Activated naive CD4-positive, alpha-beta T cell treated with anti-CD3 and anti-CD28 coated beads, Interleukin-2, amount 50 U/mL, for 72 hours (primary cell): ENCODE measurements at regions not wholly inside any gene's neighbourhood (a gene's known extent, or its start where the extent isn't known, plus 50 kb on each side); places are given as distances from the start of the nearest gene placed in this dataset.

Source experiments
- ATAC-seq, 2 donors: fragments of 150-1000 bp; cut with Tn5 transposase; 2 replicates each; pipeline ENCODE4 v1.10.0; 2021; ENCODE audit warnings: mild to moderate bottlenecking in 2 of 2, moderate library complexity in 2 of 2
- DNase-seq, 2 donors: peaks; one replicate each; pipeline ENCODE4 v3.0.0; 2021 to 2022; ENCODE audit warnings: low spot score in 2 of 2
- H3K27ac Mint-ChIP-seq, 2 donors: one replicate each; pipeline ENCODE4 v1.8.0; 2022; ENCODE audit warnings: mild to moderate bottlenecking in 2 of 2, mixed read lengths in 2 of 2
- H3K36me3 Mint-ChIP-seq, 2 donors: one replicate each; pipeline ENCODE4 v1.8.0; 2022; ENCODE audit warnings: mixed read lengths in 2 of 2
- H3K9me3 Mint-ChIP-seq, 2 donors: one replicate each; pipeline ENCODE4 v1.8.0; 2022; ENCODE audit warnings: mixed read lengths in 2 of 2

DNA sequence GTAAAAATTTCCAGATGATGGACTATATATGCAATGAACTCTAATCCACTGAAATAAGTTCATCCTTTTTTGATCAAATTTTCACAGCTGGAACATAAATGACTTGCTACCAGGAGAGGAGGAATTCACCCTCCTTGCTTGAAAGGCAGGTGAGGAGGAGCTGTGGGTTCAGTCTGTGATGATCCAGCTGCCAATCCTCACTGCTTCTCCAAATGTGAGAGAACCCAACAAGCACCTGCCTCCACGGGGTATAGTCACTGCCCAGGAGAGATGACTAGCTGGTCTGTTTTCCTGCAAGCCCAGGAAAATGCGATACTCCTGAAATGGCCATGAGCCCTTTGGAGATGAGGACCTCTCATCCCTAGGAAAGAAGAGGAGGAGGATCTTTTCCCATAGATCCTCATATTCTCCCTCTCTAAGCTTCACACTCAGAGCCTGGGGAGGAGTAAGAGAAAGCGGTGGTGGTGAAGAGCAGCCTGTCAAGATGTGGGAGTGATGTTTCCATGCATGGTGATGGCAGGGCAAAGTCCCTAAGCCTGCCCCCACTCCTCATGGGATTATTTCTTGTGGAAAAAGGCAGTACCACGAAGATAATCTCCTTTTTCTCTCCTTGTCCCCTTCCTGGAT is 77.9 kb upstream of the USP47 start:
- Mint-ChIP-seq H3K27ac (no peak overlapping the region), H3K9me3 (no peaks in the 10 kb centered on the region), H3K36me3 (no peaks in the 10 kb centered on the region)
- ATAC-seq (no peak), DNase-seq (no peak)

DNA sequence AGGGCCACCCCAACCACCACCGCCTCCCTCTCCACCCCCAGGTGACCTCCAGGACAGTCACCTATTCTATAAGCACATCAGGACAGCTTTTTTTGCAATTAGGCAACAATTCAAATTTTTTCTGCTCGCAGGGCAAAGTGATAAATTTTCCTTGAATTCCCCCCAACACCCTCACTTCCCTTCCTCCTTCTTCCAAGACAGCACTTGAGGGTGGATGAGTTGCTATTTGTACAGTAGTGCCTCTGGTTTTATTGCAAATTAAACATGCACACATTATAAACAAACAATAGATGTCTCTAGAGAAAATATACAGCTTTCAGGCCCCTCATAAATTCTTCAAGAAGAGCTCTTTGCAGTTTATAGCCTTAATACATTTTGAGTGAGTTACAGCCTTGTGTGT is 80.9 kb upstream of the USP47 start:
- ATAC-seq: no peak
- no peak overlapping the region for H3K27ac Mint-ChIP-seq
- no peaks in the 10 kb centered on the region for H3K9me3 Mint-ChIP-seq
- no peak for DNase-seq
- H3K36me3 Mint-ChIP-seq: no peaks in the 10 kb centered on the region

DNA sequence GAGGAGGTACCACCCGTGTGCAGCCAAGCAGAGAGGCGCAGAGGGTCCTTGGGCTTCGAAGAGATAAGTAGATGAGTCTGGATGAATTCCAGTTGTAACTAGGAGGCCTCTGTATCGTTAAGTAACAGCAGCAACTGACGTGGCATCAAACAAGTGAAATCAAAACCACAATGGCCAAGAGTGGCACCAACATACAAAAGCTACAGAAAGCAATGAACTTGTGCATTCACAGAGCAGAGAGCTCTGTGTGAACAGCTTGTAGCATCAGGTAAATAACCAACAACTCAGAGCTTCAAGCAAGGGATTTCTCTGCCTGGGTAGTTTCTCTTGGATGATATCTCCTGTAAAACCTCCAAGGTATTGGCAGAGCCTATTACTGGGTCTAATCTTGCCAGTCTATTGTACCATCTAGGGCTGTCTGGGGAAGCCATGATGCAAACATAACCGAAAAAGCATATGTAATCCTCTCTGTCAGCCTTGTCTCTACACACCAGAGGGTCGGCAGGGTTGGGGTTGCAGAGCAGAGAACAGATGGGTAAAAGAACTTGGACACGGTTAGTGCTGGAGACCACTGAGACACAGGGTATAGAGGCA is 83.1 kb upstream of the USP47 start:
- Mint-ChIP-seq H3K27ac (no peak overlapping the region), H3K36me3 (no peaks in the 10 kb centered on the region), H3K9me3 (no peaks in the 10 kb centered on the region)
- ATAC-seq (no peak), DNase-seq (no peak)

DNA sequence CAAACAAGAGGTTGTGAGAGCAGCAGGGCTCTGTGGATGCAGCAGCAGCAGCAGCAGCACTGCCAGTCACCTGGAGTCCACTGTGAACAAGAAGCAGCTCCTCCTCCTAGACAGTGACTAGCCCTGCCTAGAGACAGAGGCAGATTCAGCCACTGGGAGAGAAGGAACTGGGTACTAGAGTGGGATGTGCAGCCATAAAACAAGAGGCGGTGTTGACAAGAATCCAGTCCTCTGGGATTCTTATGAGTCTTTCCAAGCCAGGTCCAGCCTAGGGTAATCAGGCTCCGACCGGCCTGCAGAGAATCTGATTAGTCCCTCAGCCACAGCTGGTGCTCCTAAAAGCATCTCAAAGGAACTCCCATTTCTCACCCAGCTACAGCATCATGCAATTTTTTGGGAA is 83.9 kb upstream of the USP47 start:
- Mint-ChIP-seq H3K9me3 (no peaks in the 10 kb centered on the region), H3K27ac (no peak overlapping the region), H3K36me3 (no peaks in the 10 kb centered on the region)
- ATAC-seq: no peak
- no peak for DNase-seq

DNA sequence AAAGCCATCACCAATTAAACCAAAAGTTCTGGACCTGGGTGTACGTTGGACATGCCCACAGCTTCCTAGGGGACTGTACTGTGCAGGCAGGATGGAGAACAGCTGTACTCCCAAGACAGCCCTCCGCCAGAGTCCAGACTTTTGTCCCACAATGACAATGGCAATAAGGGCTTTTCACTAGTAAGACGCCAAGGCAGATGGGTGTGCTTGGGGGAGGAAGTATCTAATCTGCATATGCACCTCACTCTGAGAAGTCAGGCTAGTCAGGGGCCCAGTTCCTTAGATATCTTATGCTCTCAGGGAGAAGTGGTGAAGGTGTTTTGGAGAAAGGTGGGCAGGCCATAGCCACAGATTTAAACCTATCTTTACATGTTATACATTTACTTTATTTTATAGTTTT is 85.1 kb upstream of the USP47 start:
- H3K27ac Mint-ChIP-seq: no peak overlapping the region
- no peaks in the 10 kb centered on the region for H3K9me3 Mint-ChIP-seq
- H3K36me3 Mint-ChIP-seq: no peaks in the 10 kb centered on the region
- ATAC-seq: no peak
- no peak for DNase-seq

DNA sequence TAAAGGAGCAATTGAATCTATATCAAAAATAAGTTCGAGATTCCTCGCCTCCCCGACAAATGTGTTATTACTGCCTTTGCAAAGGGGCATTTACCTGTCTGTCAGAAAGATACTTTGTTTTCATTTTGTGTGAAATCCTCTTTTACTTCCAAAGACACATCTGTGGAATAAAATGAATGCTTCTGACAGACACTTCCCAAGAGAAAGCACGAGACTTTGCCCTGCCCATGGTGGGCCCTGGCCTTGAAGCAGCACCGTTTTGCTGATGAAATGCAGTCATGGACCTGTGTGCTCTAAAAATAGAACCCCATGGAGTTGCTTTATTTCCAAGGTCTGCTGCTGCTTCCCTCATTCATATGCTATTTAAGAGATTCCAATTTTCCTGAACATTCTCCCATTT is 85.9 kb upstream of the USP47 start:
- ATAC-seq (no peak), DNase-seq (no peak)
- H3K27ac Mint-ChIP-seq: no peak overlapping the region
- no peaks in the 10 kb centered on the region for H3K36me3 Mint-ChIP-seq
- H3K9me3 Mint-ChIP-seq: no peaks in the 10 kb centered on the region

DNA sequence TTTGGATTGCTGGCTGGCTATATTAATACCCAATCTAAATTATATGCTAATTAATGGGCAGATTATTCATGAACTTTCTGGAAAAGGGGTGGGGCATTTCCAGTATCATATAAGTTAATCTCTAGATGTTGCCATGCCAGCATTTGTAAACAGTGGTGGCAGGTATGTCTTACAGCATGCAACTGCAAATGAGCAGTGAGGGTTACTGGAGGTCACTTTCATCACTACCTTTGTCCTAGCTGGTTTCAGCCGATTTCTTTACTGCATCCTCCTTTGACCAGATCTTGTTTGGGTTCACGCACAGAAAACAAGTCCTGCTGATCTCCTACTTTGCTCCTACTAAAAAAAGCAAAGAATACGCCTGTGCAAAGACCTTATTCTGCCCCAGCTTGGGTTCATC is 89.1 kb upstream of the USP47 start:
- H3K27ac Mint-ChIP-seq: no peak overlapping the region
- no peaks in the 10 kb centered on the region for H3K36me3 Mint-ChIP-seq
- ATAC-seq (no peak), DNase-seq (no peak)
- no peaks in the 10 kb centered on the region for H3K9me3 Mint-ChIP-seq

DNA sequence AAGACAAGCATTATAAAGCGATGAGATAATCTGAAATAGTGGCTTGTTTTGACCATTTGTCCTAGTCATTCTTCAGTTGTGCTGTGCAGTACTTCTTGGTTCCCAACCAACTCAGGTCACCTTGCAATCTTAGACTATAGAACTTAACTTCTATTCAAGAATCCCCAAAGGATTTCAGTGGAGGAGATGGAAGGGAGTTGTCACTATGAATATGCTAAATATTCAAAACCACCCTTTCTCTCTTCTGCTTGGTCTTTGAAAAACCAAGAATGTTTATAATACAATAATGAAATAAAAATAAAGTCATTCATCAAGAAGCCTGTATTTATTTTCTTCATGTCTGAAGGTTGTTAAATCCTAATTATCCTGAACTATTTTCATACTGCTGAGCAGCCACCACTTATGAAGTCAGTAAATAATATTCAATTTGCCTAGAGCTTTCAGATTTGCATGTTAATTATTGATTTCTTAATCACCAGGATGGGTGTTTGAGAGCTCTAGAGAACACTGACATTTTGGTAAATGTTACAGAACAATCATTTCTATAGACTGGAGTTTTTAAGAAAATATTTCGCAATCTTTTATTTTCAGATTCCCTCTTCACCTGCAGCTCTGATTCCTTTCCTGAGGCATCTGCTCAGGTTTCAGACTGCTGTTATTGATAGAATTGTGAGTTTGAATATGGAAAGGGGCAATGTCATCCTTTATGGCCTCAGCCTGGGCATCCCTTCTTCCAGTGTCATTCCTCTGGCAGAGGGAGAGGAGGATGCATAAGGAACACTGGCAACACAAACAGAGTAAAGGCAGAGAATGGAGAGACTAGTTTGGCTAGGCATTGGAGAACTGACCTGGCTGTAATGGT is 91.5 kb upstream of the USP47 start:
- DNase-seq: no peak
- no peaks in the 10 kb centered on the region for H3K9me3 Mint-ChIP-seq

DNA sequence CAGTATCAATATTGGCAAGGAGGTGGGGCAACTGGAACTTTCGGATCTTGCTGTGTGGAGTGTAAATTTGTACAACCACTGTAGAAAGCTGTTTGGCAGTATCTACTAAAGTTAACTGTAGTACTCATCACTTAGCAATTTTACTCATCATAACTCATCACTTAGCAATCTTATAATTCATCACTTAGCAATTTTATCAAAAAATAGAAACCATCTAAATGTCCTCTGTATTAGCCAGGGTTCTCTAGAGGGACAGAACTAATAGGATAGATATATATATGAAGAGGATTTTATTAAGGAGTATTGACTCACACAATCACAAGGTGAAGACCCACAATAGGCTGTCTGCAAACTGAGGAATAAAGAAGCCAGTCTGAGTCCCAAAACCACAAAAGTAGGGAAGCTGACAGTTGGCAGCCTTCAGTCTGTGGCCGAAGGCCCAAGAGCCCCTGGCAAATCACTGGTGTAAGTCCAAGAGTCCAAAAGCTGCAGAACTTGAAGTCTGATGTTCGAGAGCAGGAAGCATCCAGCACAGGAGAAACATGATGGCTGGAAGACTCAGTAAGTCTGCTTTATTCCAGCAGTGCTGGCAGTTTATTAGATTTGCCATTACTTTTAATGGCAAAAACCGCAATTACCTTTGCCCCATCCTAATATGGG is 92.9 kb upstream of the USP47 start:
- ATAC-seq (no peak), DNase-seq (no peak)
- no peaks in the 10 kb centered on the region for H3K36me3 Mint-ChIP-seq
- H3K9me3 Mint-ChIP-seq: no peaks in the 10 kb centered on the region
- no peak overlapping the region for H3K27ac Mint-ChIP-seq

More for the DNA sequence above, 91.5 kb upstream of the USP47 start:
- Mint-ChIP-seq H3K27ac (no peak overlapping the region), H3K36me3 (no peaks in the 10 kb centered on the region)
- no peak for ATAC-seq

DNA sequence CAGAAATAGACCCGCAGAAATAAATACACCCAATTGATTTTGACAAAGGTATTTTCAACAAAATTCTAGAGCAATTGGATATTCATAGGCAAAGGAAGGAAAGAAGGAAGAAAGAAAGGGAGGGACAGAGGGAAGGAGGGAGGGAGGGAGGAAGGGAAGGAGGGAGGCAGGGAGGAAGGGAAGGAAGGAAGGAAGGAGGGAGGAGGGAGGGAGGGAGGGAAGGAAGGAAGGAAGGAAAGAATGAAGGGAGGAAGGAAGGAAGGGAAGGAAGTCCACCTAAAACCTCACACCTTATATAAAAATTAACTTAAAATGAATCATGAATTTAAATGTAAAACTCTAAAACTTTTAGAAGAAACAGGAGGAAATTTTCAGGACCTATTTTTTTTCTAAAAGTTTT is 94.2 kb upstream of the USP47 start:
- Mint-ChIP-seq H3K9me3 (no peaks in the 10 kb centered on the region), H3K27ac (no peak overlapping the region), H3K36me3 (no peaks in the 10 kb centered on the region)
- no peak for DNase-seq
- no peak for ATAC-seq

DNA sequence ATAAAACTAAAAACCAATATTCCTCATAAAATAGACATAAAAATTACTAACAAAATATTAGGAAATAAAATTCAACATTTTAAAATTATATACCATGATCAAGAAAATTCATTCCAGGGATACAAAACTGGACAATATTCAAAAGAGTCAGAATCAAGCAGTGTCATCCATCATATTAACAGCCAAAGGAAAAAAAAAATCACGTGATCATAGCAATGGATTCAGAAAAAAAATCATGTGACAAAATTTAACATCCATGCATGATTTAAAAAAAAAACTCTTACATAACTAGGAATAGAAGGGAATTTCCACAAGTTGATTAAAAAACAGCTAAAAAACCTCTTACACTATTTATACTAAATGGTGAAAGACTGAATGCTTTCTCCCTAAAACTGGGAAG is 95.3 kb upstream of the USP47 start:
- ATAC-seq (no peak), DNase-seq (no peak)
- Mint-ChIP-seq H3K36me3 (no peaks in the 10 kb centered on the region), H3K9me3 (no peaks in the 10 kb centered on the region), H3K27ac (no peak overlapping the region)

DNA sequence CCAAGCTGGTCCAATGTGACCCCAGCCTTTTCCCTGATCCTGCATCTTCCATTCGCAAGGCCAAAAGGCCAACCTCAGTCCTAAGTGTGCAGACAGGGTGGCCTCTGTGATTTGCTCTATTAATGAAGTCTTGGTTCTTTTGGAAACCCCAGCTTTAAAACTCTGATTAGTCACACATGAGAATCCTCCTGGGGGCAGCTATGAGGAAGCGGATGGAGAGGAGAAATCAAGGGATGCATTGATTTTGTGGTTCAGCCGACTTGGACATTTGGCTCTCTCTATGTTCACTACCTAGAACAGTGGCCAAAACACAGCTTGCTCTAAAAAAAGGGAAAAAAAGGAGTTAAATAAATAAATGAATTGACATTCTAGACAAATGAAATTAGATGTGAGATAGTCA is 98.6 kb upstream of the USP47 start:
- H3K36me3 Mint-ChIP-seq: no peaks in the 10 kb centered on the region
- no peaks in the 10 kb centered on the region for H3K9me3 Mint-ChIP-seq
- H3K27ac Mint-ChIP-seq: no peak overlapping the region
- ATAC-seq (no peak), DNase-seq (no peak)

DNA sequence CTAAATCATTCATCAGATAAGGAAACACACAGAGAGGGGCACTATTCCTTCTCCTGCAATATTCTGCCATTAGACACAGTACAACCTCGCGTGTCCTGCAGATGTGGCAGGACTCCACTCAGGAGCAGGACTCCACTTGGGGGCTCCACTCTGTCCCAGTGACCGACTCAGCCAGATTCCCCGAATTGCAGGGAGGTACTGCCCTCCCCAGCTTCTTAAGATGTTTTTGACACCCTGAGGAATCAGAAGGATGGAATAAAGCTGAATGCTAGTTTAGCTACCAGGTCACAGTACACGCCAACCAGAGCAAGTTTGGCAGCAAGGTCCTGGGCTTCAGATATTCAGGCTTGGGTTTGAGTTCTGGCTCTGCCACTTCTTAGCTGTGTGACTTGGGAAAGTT is 99.3 kb upstream of the USP47 start:
- no peak for ATAC-seq
- no peak for DNase-seq
- no peak overlapping the region for H3K27ac Mint-ChIP-seq
- H3K9me3 Mint-ChIP-seq: no peaks in the 10 kb centered on the region
- no peaks in the 10 kb centered on the region for H3K36me3 Mint-ChIP-seq

DNA sequence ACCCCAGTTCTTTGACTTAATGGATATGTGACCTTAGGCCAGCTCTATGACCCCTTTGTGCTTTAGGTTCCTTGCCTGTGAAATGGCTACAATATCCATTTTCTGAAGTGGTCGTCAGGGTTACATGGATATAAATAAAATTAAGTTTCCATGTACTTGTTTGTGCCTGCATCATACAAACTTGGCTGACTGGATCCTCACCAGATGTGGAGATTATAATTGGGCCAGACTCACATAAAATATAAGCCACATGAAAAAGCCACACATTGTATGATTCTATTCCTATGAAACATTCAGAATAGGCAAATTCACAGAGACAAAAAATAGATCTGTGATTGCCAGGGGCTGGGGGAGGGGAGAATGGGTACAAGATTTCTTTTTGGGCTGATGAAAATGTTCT is 100.9 kb upstream of the USP47 start:
- ATAC-seq (no peak), DNase-seq (no peak)
- Mint-ChIP-seq H3K27ac (no peak overlapping the region), H3K36me3 (no peaks in the 10 kb centered on the region), H3K9me3 (no peaks in the 10 kb centered on the region)

DNA sequence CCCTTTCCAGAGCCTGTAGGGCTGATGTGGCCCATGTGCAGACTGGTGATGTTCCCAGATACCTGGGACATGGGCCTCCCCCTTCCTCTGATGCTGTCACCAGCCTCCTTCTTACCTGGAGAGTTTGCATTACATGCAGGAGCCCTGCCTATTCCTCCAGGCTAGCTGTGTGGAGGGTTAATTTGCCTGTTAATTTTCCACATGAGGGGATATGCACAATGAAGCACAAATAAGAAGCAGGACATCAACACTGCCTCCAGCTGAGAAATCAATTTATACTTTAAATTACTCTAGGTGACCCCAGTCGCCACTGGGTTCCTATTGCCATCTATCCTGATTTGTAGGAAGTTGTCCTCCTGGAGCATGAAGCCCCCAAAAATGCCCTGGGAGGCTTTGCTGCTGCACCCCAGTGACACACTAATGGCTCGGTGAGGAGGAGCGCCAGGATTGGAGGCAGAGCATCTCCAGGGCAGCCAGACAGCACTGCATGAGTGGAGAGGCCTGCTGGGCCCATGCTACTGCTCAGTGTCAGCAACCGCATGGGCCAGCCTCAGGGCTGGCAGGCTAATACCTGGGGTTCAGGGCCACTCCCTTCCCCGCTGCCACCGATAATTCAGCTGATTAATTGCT is 101.6 kb upstream of the USP47 start:
- Mint-ChIP-seq H3K27ac (no peak overlapping the region), H3K36me3 (no peaks in the 10 kb centered on the region), H3K9me3 (no peaks in the 10 kb centered on the region)
- DNase-seq (no peak), ATAC-seq (no peak)

DNA sequence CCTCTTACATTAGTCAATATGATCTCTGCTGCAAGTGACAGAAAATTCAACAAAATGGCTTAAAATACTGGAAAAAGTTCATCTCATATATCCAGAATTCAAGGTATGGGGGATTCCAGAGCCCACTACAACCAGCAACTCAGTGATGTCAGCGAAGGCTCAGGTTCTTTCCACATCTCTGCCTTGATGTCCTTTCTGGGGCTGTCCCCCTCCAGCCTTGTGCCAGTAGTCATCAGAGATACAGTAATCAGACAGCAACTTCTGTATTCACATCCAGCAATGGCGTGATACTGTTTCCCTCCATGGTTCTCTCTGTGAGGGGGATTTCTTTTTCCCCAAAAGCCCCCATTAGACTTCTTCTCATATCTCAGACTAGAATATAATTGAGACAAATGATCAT is 103.4 kb upstream of the USP47 start:
- ATAC-seq (no peak), DNase-seq (no peak)
- no peaks in the 10 kb centered on the region for H3K36me3 Mint-ChIP-seq
- H3K27ac Mint-ChIP-seq: no peak overlapping the region
- no peaks in the 10 kb centered on the region for H3K9me3 Mint-ChIP-seq

DNA sequence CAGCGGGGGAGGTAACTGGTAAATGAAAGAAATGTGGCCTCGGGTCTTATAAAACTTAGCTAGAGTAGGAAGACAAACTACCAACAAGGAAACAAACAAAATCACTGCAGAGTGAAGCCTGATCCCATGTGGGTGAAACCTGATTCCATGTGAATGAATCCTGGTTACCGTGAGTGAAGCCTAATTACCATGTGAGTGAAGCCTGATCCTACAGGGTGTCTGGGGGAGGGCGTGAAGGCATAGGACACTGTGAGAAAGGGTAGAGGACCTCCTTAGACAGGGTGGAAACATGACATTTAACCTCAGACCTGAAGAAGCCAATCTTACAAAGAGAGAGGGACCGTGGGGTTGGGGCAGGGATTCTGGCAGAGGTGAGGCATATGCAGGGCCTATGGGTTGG is 106.2 kb upstream of the USP47 start:
- Mint-ChIP-seq H3K27ac (no peak overlapping the region), H3K36me3 (no peaks in the 10 kb centered on the region), H3K9me3 (no peaks in the 10 kb centered on the region)
- DNase-seq (no peak), ATAC-seq (no peak)
